WTC11 (cell line): ENCODE measurements at regions not wholly inside any gene's neighbourhood (a gene's known extent, or its start where the extent isn't known, plus 50 kb on each side); places are given as distances from the start of the nearest gene placed in this dataset.

Experiments used
- ATAC-seq: fragments of 200-7000 bp; cut with Tn5 transposase; 2 replicates; pipeline ENCODE4 v1.10.0; 2021; ENCODE audit warnings: mild to moderate bottlenecking, moderate library complexity
- CTCF ChIA-PET: fragments of 300-600 bp; sonication (Branson Sonifier 250); formaldehyde crosslinking; loops from one replicate; lab custom pipeline; 2021; ENCODE audit warnings: antibody characterized with exemption; lab: Charles Lee
- POLR2A ChIA-PET: fragments of 350-600 bp; sonication (Branson Sonifier 250); formaldehyde crosslinking; loops from one replicate; lab custom pipeline; 2021; ENCODE audit warnings: antibody characterized with exemption; lab: Charles Lee
- DNase-seq: peaks from one replicate; pipeline ENCODE4 v3.0.0; 2021; ENCODE audit warnings: low spot score
- H3K27ac Mint-ChIP-seq: 2 replicates; pipeline ENCODE4 v1.8.0; 2021; ENCODE audit warnings: mixed read lengths
- H3K27me3 Mint-ChIP-seq: 2 replicates; pipeline ENCODE4 v1.8.0; 2021; ENCODE audit warnings: low read depth, mild to moderate bottlenecking, moderate library complexity, mixed read lengths
- H3K36me3 Mint-ChIP-seq: 2 replicates; pipeline ENCODE4 v1.8.0; 2021; ENCODE audit warnings: mixed read lengths
- H3K4me1 Mint-ChIP-seq: 2 replicates; pipeline ENCODE4 v1.8.0; 2022; ENCODE audit warnings: mixed read lengths
- H3K4me3 Mint-ChIP-seq: 2 replicates; pipeline ENCODE4 v1.8.0; 2021; ENCODE audit warnings: mild to moderate bottlenecking, moderate library complexity, mixed read lengths
- H3K9me3 Mint-ChIP-seq: 2 replicates; pipeline ENCODE4 v1.8.0; 2021; ENCODE audit warnings: mixed read lengths
- CBFB ChIP-seq: sonication (generic); formaldehyde crosslinking; IDR thresholded peaks from 2 replicates; pipeline ENCODE4 v1.8.1; 2022; ENCODE audit warnings: mild to moderate bottlenecking, low read depth, missing genetic modification reagents
- EMX1 ChIP-seq: fragments of 250-450 bp; sonication (Bioruptor Pico); IDR thresholded peaks from 2 replicates; pipeline ENCODE4 v1.8.0; 2021; ENCODE audit warnings: mild to moderate bottlenecking
- HMGA2 ChIP-seq: fragments of 250-450 bp; sonication (Bioruptor Pico); IDR thresholded peaks from 2 replicates; pipeline ENCODE4 v1.4.0; 2021; ENCODE audit warnings: mild to moderate bottlenecking, moderate library complexity
- NR2C2 ChIP-seq: sonication (generic); formaldehyde crosslinking; IDR thresholded peaks from 2 replicates; pipeline ENCODE4 v1.8.0; 2022; ENCODE audit warnings: mild to moderate bottlenecking, missing genetic modification reagents
- OVOL2 ChIP-seq: fragments of 250-450 bp; sonication (Bioruptor Pico); IDR thresholded peaks from 2 replicates; pipeline ENCODE4 v1.9.0; 2021; ENCODE audit warnings: mild to moderate bottlenecking, borderline replicate concordance
- SP1 ChIP-seq: sonication (generic); formaldehyde crosslinking; conservative IDR thresholded peaks from 2 replicates; pipeline ENCODE4 v1.8.1; 2022; ENCODE audit warnings: missing genetic modification reagents
- TCF7 ChIP-seq: sonication (generic); formaldehyde crosslinking; IDR thresholded peaks from 2 replicates; pipeline ENCODE4 v1.8.0; 2022; ENCODE audit warnings: mild to moderate bottlenecking, low read depth, missing genetic modification reagents, moderate library complexity
- TP53 ChIP-seq: sonication (generic); formaldehyde crosslinking; IDR thresholded peaks from 2 replicates; pipeline ENCODE4 v1.8.1; 2023; ENCODE audit warnings: mild to moderate bottlenecking, missing genetic modification reagents
- ZNF121 ChIP-seq: sonication (generic); formaldehyde crosslinking; IDR thresholded peaks from 2 replicates; pipeline ENCODE4 v1.8.0; 2023; ENCODE audit warnings: missing genetic modification reagents
- ZNF396 ChIP-seq: fragments of 250-450 bp; sonication (Bioruptor Pico); IDR thresholded peaks from 2 replicates; pipeline ENCODE4 v1.8.0; 2021; ENCODE audit warnings: mild to moderate bottlenecking, moderate library complexity, borderline replicate concordance
- TF ChIP-seq, protein P1 (sequence below): sonication (generic); formaldehyde crosslinking; IDR thresholded peaks from 2 replicates; pipeline ENCODE4 v1.8.1; 2022; ENCODE audit warnings: low read depth, mild to moderate bottlenecking, moderate library complexity, missing genetic modification reagents, borderline replicate concordance
- TF ChIP-seq, protein P2 (sequence below): sonication (generic); formaldehyde crosslinking; conservative IDR thresholded peaks from 2 replicates; pipeline ENCODE4 v1.8.1; 2022; ENCODE audit warnings: mild to moderate bottlenecking, missing genetic modification reagents
- TF ChIP-seq, protein P3 (sequence below): sonication (generic); formaldehyde crosslinking; IDR thresholded peaks from 2 replicates; pipeline ENCODE4 v1.8.0; 2023; ENCODE audit warnings: missing genetic modification reagents, mild to moderate bottlenecking, borderline replicate concordance
- TF ChIP-seq, protein P4 (sequence below): fragments of 250-450 bp; sonication (Bioruptor Pico); IDR thresholded peaks from 2 replicates; pipeline ENCODE4 v1.9.0; 2021; ENCODE audit warnings: mild to moderate bottlenecking
- TF ChIP-seq, protein P5 (sequence below): sonication (generic); formaldehyde crosslinking; IDR thresholded peaks from 2 replicates; pipeline ENCODE4 v1.8.0; 2022; ENCODE audit warnings: mild to moderate bottlenecking, missing genetic modification reagents
- TF ChIP-seq, protein P6 (sequence below): sonication (generic); formaldehyde crosslinking; IDR thresholded peaks from 2 replicates; pipeline ENCODE4 v1.8.0; 2022; ENCODE audit warnings: mild to moderate bottlenecking, missing genetic modification reagents
- TF ChIP-seq, protein P7 (sequence below): fragments of 250-450 bp; sonication (Bioruptor Pico); conservative IDR thresholded peaks from 2 replicates; pipeline ENCODE4 v1.9.0; 2021; ENCODE audit warnings: mild to moderate bottlenecking
- TF ChIP-seq, protein P8 (sequence below): fragments of 250-450 bp; sonication (Bioruptor Pico); IDR thresholded peaks from 2 replicates; pipeline ENCODE4 v1.9.0; 2021; ENCODE audit warnings: moderate library complexity, mild to moderate bottlenecking, inconsistent platforms, borderline replicate concordance
- TF ChIP-seq, protein P9 (sequence below): sonication (generic); formaldehyde crosslinking; IDR thresholded peaks from 2 replicates; pipeline ENCODE4 v1.8.1; 2023; ENCODE audit warnings: mild to moderate bottlenecking, missing genetic modification reagents

DNA sequence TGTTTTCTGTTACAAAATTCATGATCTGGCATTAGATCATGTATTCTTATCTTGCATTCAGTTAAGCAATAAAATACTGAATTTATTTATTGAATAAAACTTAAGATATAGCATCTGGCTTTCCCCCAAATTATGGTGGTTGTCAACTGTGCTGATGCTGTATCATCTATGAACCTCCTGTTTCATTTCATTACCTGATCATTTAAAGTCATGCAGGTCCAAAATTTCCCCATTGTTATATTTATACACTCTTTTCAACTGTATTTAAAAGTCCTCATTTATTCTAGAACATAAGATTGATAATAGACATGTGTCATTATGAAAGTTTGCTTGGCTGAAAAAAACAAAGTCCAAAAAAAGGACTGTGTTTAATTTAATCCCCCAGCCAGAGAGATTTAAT is 627.4 kb upstream of the ADGRB3 start:
- CTCF ChIA-PET: no interaction called here
- POLR2A ChIA-PET: no interaction called here
- no peak for TF ChIP-seq NR2C2 (CRISPR knock-in tag)
- TF ChIP-seq, protein P1, sequence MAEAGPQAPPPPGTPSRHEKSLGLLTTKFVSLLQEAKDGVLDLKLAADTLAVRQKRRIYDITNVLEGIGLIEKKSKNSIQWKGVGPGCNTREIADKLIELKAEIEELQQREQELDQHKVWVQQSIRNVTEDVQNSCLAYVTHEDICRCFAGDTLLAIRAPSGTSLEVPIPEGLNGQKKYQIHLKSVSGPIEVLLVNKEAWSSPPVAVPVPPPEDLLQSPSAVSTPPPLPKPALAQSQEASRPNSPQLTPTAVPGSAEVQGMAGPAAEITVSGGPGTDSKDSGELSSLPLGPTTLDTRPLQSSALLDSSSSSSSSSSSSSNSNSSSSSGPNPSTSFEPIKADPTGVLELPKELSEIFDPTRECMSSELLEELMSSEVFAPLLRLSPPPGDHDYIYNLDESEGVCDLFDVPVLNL: no peak
- TF ChIP-seq, protein P2, sequence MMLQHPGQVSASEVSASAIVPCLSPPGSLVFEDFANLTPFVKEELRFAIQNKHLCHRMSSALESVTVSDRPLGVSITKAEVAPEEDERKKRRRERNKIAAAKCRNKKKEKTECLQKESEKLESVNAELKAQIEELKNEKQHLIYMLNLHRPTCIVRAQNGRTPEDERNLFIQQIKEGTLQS: no peak
- no peak for TF ChIP-seq ZNF396
- TF ChIP-seq, protein P3, sequence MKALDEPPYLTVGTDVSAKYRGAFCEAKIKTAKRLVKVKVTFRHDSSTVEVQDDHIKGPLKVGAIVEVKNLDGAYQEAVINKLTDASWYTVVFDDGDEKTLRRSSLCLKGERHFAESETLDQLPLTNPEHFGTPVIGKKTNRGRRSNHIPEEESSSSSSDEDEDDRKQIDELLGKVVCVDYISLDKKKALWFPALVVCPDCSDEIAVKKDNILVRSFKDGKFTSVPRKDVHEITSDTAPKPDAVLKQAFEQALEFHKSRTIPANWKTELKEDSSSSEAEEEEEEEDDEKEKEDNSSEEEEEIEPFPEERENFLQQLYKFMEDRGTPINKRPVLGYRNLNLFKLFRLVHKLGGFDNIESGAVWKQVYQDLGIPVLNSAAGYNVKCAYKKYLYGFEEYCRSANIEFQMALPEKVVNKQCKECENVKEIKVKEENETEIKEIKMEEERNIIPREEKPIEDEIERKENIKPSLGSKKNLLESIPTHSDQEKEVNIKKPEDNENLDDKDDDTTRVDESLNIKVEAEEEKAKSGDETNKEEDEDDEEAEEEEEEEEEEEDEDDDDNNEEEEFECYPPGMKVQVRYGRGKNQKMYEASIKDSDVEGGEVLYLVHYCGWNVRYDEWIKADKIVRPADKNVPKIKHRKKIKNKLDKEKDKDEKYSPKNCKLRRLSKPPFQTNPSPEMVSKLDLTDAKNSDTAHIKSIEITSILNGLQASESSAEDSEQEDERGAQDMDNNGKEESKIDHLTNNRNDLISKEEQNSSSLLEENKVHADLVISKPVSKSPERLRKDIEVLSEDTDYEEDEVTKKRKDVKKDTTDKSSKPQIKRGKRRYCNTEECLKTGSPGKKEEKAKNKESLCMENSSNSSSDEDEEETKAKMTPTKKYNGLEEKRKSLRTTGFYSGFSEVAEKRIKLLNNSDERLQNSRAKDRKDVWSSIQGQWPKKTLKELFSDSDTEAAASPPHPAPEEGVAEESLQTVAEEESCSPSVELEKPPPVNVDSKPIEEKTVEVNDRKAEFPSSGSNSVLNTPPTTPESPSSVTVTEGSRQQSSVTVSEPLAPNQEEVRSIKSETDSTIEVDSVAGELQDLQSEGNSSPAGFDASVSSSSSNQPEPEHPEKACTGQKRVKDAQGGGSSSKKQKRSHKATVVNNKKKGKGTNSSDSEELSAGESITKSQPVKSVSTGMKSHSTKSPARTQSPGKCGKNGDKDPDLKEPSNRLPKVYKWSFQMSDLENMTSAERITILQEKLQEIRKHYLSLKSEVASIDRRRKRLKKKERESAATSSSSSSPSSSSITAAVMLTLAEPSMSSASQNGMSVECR (CRISPR knock-in tag): no peak
- no peak for TF ChIP-seq CBFB (CRISPR knock-in tag)
- TF ChIP-seq, protein P4, sequence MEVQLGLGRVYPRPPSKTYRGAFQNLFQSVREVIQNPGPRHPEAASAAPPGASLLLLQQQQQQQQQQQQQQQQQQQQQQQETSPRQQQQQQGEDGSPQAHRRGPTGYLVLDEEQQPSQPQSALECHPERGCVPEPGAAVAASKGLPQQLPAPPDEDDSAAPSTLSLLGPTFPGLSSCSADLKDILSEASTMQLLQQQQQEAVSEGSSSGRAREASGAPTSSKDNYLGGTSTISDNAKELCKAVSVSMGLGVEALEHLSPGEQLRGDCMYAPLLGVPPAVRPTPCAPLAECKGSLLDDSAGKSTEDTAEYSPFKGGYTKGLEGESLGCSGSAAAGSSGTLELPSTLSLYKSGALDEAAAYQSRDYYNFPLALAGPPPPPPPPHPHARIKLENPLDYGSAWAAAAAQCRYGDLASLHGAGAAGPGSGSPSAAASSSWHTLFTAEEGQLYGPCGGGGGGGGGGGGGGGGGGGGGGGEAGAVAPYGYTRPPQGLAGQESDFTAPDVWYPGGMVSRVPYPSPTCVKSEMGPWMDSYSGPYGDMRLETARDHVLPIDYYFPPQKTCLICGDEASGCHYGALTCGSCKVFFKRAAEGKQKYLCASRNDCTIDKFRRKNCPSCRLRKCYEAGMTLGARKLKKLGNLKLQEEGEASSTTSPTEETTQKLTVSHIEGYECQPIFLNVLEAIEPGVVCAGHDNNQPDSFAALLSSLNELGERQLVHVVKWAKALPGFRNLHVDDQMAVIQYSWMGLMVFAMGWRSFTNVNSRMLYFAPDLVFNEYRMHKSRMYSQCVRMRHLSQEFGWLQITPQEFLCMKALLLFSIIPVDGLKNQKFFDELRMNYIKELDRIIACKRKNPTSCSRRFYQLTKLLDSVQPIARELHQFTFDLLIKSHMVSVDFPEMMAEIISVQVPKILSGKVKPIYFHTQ (CRISPR knock-in tag): no peak
- no peak for TF ChIP-seq TP53 (CRISPR knock-in tag)
- TF ChIP-seq SP1 (CRISPR knock-in tag): no peak
- TF ChIP-seq OVOL2 (CRISPR knock-in tag): no peak
- TF ChIP-seq, all 79 proteins: peak for 0
- ATAC-seq: no peak
- H3K4me1 Mint-ChIP-seq: peaks cover 7% of the 10 kb centered on the region
- H3K27ac Mint-ChIP-seq: no peak overlapping the region
- no peaks in the 10 kb centered on the region for H3K27me3 Mint-ChIP-seq
- DNase-seq: no peak
- no peaks in the 10 kb centered on the region for H3K9me3 Mint-ChIP-seq
- H3K4me3 Mint-ChIP-seq: no peak overlapping the region
- no peaks in the 10 kb centered on the region for H3K36me3 Mint-ChIP-seq

DNA sequence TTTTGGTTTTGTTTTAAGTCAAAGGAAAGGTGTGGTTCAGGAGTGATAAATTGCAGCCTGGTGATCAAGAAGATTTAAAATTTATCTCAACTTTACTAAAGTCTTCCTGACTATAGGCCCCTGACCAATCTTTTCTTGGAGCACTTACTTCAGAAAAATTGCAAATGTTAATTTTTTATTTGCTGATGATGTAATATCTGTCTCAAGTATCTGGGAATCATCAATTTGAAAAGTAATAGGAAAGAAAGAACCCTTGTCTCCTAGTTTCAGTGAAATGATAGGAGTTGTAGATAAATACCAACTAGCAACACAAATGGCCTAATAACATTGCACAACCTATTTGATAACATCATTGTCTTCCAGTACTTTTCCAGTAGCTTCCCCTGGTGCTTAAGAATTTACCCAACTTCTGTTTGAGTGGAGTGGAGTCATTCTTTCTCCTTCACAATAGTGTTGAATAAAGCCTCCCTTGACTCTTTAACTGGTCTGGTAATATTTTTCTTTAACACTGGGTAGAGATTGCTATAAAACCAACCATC is 648.3 kb upstream of the ADGRB3 start:
- DNase-seq (no peak), ATAC-seq (no peak)
- H3K9me3 Mint-ChIP-seq: peaks cover 4% of the 10 kb centered on the region
- H3K27ac Mint-ChIP-seq: no peak overlapping the region
- H3K36me3 Mint-ChIP-seq: no peaks in the 10 kb centered on the region
- H3K27me3 Mint-ChIP-seq: no peaks in the 10 kb centered on the region
- ChIA-PET CTCF (no interaction called here), POLR2A (no interaction called here)
- no peak overlapping the region for H3K4me3 Mint-ChIP-seq
- peaks cover 24% of the 10 kb centered on the region for H3K4me1 Mint-ChIP-seq
- no peak for TF ChIP-seq ZNF121
- TF ChIP-seq HMGA2 (CRISPR knock-in tag): no peak
- TF ChIP-seq, protein P5, sequence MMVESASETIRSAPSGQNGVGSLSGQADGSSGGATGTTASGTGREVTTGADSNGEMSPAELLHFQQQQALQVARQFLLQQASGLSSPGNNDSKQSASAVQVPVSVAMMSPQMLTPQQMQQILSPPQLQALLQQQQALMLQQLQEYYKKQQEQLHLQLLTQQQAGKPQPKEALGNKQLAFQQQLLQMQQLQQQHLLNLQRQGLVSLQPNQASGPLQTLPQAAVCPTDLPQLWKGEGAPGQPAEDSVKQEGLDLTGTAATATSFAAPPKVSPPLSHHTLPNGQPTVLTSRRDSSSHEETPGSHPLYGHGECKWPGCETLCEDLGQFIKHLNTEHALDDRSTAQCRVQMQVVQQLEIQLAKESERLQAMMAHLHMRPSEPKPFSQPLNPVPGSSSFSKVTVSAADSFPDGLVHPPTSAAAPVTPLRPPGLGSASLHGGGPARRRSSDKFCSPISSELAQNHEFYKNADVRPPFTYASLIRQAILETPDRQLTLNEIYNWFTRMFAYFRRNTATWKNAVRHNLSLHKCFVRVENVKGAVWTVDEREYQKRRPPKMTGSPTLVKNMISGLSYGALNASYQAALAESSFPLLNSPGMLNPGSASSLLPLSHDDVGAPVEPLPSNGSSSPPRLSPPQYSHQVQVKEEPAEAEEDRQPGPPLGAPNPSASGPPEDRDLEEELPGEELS: no peak
- TF ChIP-seq, protein P6, sequence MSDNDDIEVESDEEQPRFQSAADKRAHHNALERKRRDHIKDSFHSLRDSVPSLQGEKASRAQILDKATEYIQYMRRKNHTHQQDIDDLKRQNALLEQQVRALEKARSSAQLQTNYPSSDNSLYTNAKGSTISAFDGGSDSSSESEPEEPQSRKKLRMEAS (CRISPR knock-in tag): no peak
- no peak for TF ChIP-seq ZNF396
- TF ChIP-seq, protein P7, sequence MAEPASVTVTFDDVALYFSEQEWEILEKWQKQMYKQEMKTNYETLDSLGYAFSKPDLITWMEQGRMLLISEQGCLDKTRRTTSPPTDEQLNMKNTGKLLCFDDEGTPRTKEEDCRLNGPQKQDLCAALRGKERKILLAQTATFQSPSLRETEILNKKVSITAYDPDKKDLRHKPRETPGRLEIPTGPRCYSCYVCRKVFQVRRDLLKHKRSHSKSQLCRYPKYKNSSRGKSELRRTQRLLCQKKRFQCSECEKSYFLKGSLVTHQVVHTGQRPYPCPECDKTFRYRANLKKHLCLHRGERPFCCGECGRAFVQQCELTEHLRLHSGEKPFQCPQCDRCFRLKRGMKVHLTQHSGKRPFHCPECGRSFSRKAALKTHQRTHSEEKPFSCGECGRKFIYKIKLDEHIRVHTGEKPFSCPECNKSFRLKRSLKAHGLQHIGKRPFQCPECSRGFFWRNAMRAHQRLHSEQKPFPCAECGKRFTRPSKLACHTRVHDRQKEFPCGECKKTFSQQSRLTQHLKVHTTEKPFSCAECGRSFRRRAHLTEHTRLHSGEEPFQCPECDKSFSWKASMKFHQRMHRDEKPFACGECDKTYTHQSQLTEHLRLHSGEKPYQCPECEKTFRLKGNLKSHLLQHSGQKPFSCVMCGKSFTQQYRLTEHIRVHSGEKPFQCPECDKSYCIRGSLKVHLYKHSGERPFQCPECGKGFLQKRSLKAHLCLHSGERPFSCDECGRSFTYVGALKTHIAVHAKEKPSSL: no peak
- no peak for TF ChIP-seq EMX1 (CRISPR knock-in tag)
- TF ChIP-seq, protein P8, sequence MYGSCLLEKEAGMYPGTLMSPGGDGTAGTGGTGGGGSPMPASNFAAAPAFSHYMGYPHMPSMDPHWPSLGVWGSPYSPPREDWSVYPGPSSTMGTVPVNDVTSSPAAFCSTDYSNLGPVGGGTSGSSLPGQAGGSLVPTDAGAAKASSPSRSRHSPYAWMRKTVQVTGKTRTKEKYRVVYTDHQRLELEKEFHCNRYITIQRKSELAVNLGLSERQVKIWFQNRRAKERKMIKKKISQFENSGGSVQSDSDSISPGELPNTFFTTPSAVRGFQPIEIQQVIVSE (CRISPR knock-in tag): no peak
- TF ChIP-seq, protein P9, sequence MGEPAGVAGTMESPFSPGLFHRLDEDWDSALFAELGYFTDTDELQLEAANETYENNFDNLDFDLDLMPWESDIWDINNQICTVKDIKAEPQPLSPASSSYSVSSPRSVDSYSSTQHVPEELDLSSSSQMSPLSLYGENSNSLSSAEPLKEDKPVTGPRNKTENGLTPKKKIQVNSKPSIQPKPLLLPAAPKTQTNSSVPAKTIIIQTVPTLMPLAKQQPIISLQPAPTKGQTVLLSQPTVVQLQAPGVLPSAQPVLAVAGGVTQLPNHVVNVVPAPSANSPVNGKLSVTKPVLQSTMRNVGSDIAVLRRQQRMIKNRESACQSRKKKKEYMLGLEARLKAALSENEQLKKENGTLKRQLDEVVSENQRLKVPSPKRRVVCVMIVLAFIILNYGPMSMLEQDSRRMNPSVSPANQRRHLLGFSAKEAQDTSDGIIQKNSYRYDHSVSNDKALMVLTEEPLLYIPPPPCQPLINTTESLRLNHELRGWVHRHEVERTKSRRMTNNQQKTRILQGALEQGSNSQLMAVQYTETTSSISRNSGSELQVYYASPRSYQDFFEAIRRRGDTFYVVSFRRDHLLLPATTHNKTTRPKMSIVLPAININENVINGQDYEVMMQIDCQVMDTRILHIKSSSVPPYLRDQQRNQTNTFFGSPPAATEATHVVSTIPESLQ (CRISPR knock-in tag): no peak
- no peak for TF ChIP-seq TCF7 (CRISPR knock-in tag)
